Neural progenitor cell (in vitro differentiated cells): ENCODE measurements at regions not wholly inside any gene's neighbourhood (a gene's known extent, or its start where the extent isn't known, plus 50 kb on each side); places are given as distances from the start of the nearest gene placed in this dataset.
"Not testable (repeated sequence)": the region's sequence is repeated elsewhere in the genome, so short reads cannot be mapped to it uniquely, and the experiment has no call there.

Source experiments
- DNase-seq: peaks from one replicate; pipeline ENCODE4 v3.0.0-alpha.2; 2016; ENCODE audit warnings: low spot score
- H2AFZ ChIP-seq: fragments of 200-600 bp; sonication (generic); replicated peaks from 2 replicates; pipeline ENCODE4 v1.6.1; 2016; ENCODE audit warnings: antibody characterized with exemption
- H3F3A ChIP-seq: fragments of 200-600 bp; sonication (generic); 2 replicates; pipeline ENCODE4 v1.6.1; 2016; ENCODE audit warnings: antibody characterized with exemption, low read depth
- H3K27ac ChIP-seq: fragments of 200-600 bp; sonication (generic); 2 replicates; pipeline ENCODE4 v1.5.1; 2016; ENCODE audit warnings: mild to moderate bottlenecking
- H3K27me3 ChIP-seq: fragments of 200-600 bp; sonication (generic); 2 replicates; pipeline ENCODE4 v1.6.1; 2016; ENCODE audit warnings: mild to moderate bottlenecking, moderate library complexity
- H3K36me3 ChIP-seq: fragments of 200-600 bp; sonication (generic); 2 replicates; pipeline ENCODE4 v1.5.1; 2016
- H3K4me1 ChIP-seq: fragments of 200-600 bp; sonication (generic); 2 replicates; pipeline ENCODE4 v1.6.1; 2016; ENCODE audit warnings: mixed run types
- H3K4me2 ChIP-seq: fragments of 200-600 bp; sonication (generic); 2 replicates; pipeline ENCODE4 v1.6.1; 2016
- H3K4me3 ChIP-seq: fragments of 200-600 bp; sonication (generic); 2 replicates; pipeline ENCODE4 v1.5.1; 2016
- H3K79me2 ChIP-seq: fragments of 200-600 bp; sonication (generic); 2 replicates; pipeline ENCODE4 v1.6.1; 2016; ENCODE audit warnings: low read depth
- H3K9ac ChIP-seq: fragments of 200-600 bp; sonication (generic); 2 replicates; pipeline ENCODE4 v1.6.1; 2016
- H3K9me3 ChIP-seq: fragments of 200-600 bp; sonication (generic); 2 replicates; pipeline ENCODE4 v1.5.1; 2016; ENCODE audit warnings: low read depth
- H4K20me1 ChIP-seq: fragments of 200-600 bp; sonication (generic); 2 replicates; pipeline ENCODE4 v1.6.1; 2016; ENCODE audit warnings: low read depth
- H3K27ac Mint-ChIP-seq: 3 replicates; pipeline ENCODE4 v1.8.0; 2021; ENCODE audit warnings: mixed read lengths
- H3K27me3 Mint-ChIP-seq: 2 replicates; pipeline ENCODE4 v1.8.0; 2022; ENCODE audit warnings: low read depth, mild to moderate bottlenecking, inconsistent platforms, moderate library complexity, mixed read lengths; ENCODE audit not compliant: insufficient read depth
- H3K36me3 Mint-ChIP-seq: 3 replicates; pipeline ENCODE4 v1.8.0; 2021; ENCODE audit warnings: mixed read lengths
- H3K4me1 Mint-ChIP-seq: 3 replicates; pipeline ENCODE4 v1.8.0; 2021; ENCODE audit warnings: mixed read lengths
- H3K4me3 Mint-ChIP-seq: 3 replicates; pipeline ENCODE4 v1.8.0; 2021; ENCODE audit warnings: mild to moderate bottlenecking, moderate library complexity, mixed read lengths
- H3K9me3 Mint-ChIP-seq: 3 replicates; pipeline ENCODE4 v1.8.0; 2020; ENCODE audit warnings: mixed read lengths
- CTCF ChIP-seq: fragments of 200-600 bp; sonication (generic); IDR thresholded peaks from 2 replicates; pipeline ENCODE4 v1.5.1; 2017; ENCODE audit warnings: antibody characterized with exemption, mild to moderate bottlenecking
- EZH2 ChIP-seq: fragments of 200-600 bp; sonication (generic); IDR thresholded peaks from 2 replicates; pipeline ENCODE4 v1.6.1; 2017; ENCODE audit warnings: antibody characterized with exemption, mild to moderate bottlenecking, moderate library complexity
- EZH2phosphoT487 ChIP-seq: fragments of 200-600 bp; sonication (generic); IDR thresholded peaks from 2 replicates; pipeline ENCODE4 v1.6.1; 2017; ENCODE audit warnings: antibody characterized with exemption

GRCh38 chr5:32869216-32869615, 158.1 kb downstream of the NPR3 start:
- H4K20me1 ChIP-seq, result no peaks in the 10 kb centered on the region
- H3K79me2 ChIP-seq, result no peaks in the 10 kb centered on the region
- H3K27ac ChIP-seq, result no peak overlapping the region
- no peak overlapping the region for H2AFZ ChIP-seq
- TF ChIP-seq EZH2, result no peak
- TF ChIP-seq EZH2phosphoT487, result no peak
- no peak for TF ChIP-seq CTCF
- Mint-ChIP-seq H3K27me3 (peaks cover 3% of the 10 kb centered on the region), H3K4me3 (no peak overlapping the region), H3K27ac (no peak overlapping the region), H3K36me3 (no peaks in the 10 kb centered on the region), H3K4me1 (peaks cover 2% of the 10 kb centered on the region), H3K9me3 (no peaks in the 10 kb centered on the region)
- H3K4me1 ChIP-seq, result no peaks in the 10 kb centered on the region
- no peak overlapping the region for H3K4me3 ChIP-seq
- H3K36me3 ChIP-seq, result no peaks in the 10 kb centered on the region
- H3K9ac ChIP-seq, result no peak overlapping the region
- H3F3A ChIP-seq, result no peaks in the 10 kb centered on the region
- no peak overlapping the region for H3K4me2 ChIP-seq
- H3K27me3 ChIP-seq, result no peaks in the 10 kb centered on the region
- H3K9me3 ChIP-seq, result peaks cover 6% of the 10 kb centered on the region
- no peak for DNase-seq

GRCh38 chr5:32876791-32877190, 165.7 kb downstream of the NPR3 start:
- H3K9ac ChIP-seq, result no peak overlapping the region
- no peak overlapping the region for H2AFZ ChIP-seq
- no peak overlapping the region for H3K4me3 ChIP-seq
- H3K27me3 ChIP-seq, result no peaks in the 10 kb centered on the region
- no peak overlapping the region for H3K27ac ChIP-seq
- Mint-ChIP-seq H3K9me3 (peaks cover 2% of the 10 kb centered on the region), H3K4me3 (no peak overlapping the region), H3K36me3 (no peaks in the 10 kb centered on the region), H3K4me1 (no peaks in the 10 kb centered on the region), H3K27ac (no peak overlapping the region), H3K27me3 (peaks cover 2% of the 10 kb centered on the region)
- H4K20me1 ChIP-seq, result no peaks in the 10 kb centered on the region
- no peaks in the 10 kb centered on the region for H3K79me2 ChIP-seq
- no peaks in the 10 kb centered on the region for H3K36me3 ChIP-seq
- no peaks in the 10 kb centered on the region for H3F3A ChIP-seq
- H3K4me1 ChIP-seq, result no peaks in the 10 kb centered on the region
- no peak for DNase-seq
- TF ChIP-seq EZH2, result no peak
- TF ChIP-seq CTCF, result no peak
- H3K4me2 ChIP-seq, result no peak overlapping the region
- H3K9me3 ChIP-seq, result peaks cover 6% of the 10 kb centered on the region

GRCh38 chr5:32879364-32879763, 168.2 kb downstream of the NPR3 start:
- H3K9ac ChIP-seq, H3K27ac Mint-ChIP-seq, H3K36me3 ChIP-seq, H3K4me2 ChIP-seq, H3K9me3 ChIP-seq, H3K27ac ChIP-seq, H4K20me1 ChIP-seq, H3K27me3 ChIP-seq, H3K27me3 Mint-ChIP-seq, H3K9me3 Mint-ChIP-seq, H3F3A ChIP-seq, H2AFZ ChIP-seq, DNase-seq, H3K36me3 Mint-ChIP-seq, H3K4me3 Mint-ChIP-seq, H3K4me3 ChIP-seq, H3K4me1 Mint-ChIP-seq, H3K79me2 ChIP-seq, H3K4me1 ChIP-seq: not testable (repeated sequence)

- DNase-seq, result no peak
- Mint-ChIP-seq H3K4me1 (no peaks in the 10 kb centered on the region), H3K4me3 (no peak overlapping the region), H3K27me3 (peaks cover 2% of the 10 kb centered on the region), H3K9me3 (peaks cover 7% of the 10 kb centered on the region), H3K36me3 (no peaks in the 10 kb centered on the region), H3K27ac (no peak overlapping the region)
- no peaks in the 10 kb centered on the region for H3K79me2 ChIP-seq
- H2AFZ ChIP-seq, result no peak overlapping the region
- no peaks in the 10 kb centered on the region for H3K27me3 ChIP-seq
- H4K20me1 ChIP-seq, result no peaks in the 10 kb centered on the region
- H3K4me2 ChIP-seq, result no peak overlapping the region
- TF ChIP-seq EZH2phosphoT487 (no peak), EZH2 (no peak), CTCF (no peak)
- H3F3A ChIP-seq, result no peaks in the 10 kb centered on the region
- H3K9me3 ChIP-seq, result peaks cover 7% of the 10 kb centered on the region
- H3K27ac ChIP-seq, result no peak overlapping the region
- no peaks in the 10 kb centered on the region for H3K36me3 ChIP-seq
- H3K4me3 ChIP-seq, result no peak overlapping the region
- H3K9ac ChIP-seq, result no peak overlapping the region
- H3K4me1 ChIP-seq, result no peaks in the 10 kb centered on the region
Observed at GRCh38 chr5:32880796-32881195, 169.7 kb downstream of the NPR3 start.
